ENCODE measurements at regions not wholly inside any gene's neighbourhood (a gene's known extent, or its start where the extent isn't known, plus 50 kb on each side); places are given as distances from the start of the nearest gene placed in this dataset.

DNA sequence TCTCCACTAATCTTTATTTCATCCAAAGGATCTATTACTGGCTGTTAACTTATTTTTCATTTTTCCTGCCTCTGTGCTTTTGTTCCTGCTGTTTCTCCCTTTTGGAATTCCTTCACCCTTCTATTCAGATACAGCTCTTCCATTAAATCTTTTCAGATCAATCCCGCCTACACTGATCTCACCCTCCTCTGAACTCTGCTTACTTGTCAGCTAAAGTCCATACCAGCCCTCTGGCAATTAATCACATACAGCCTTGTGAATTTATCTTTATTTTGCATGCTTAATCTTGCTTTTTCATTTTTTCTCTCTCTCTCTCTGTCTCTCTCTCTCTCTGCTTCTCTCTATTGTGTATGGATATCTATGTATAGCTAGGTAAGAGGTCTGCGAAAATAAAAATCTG, 100.8 kb upstream of the UMPS start:
- H3K27ac ChIP-seq (ENCODE audit: low read length) = no peak overlapping the region
- no peak overlapping the region for H3K4me3 ChIP-seq (ENCODE audit: low read depth in 2 of 2, low read length in 2 of 2)
- ChIA-PET POLR2A (no interaction called here), CTCF (no interaction called here)
- no TSS peak for BruUV-seq (replicated peaks)
- H3K36me3 ChIP-seq (ENCODE audit: control insufficient read depth, insufficient read depth, low read length) = no peaks in the 10 kb centered on the region
- H3K9me3 ChIP-seq (ENCODE audit: control insufficient read depth, insufficient read depth, low read depth, low read length) = no peaks in the 10 kb centered on the region
- intact Hi-C loops (cut with micrococcal nuclease; ENCODE audit: unreplicated experiment) (no loop called here), in situ Hi-C loops (cut with HindIII; ENCODE audit: low pct_unique_long_range_greater_than_20kb, low sequenced_read_pairs) (no loop called here)
- no peak for ATAC-seq
- no peak for DNase-seq (ENCODE audit: low read depth, low spot score)
- TF ChIP-seq POLR2AphosphoS5 (IDR thresholded peaks at IDR 0.05; ENCODE audit: low read depth, low read length) (no peak), TCF7L2 (IDR thresholded peaks at IDR 0.05; ENCODE audit: low read depth, low read length) (no peak), SIN3A (IDR thresholded peaks at IDR 0.05; ENCODE audit: borderline replicate concordance, insufficient read depth, low read depth, low read length) (no peak)
- TF ChIP-seq, protein P1, sequence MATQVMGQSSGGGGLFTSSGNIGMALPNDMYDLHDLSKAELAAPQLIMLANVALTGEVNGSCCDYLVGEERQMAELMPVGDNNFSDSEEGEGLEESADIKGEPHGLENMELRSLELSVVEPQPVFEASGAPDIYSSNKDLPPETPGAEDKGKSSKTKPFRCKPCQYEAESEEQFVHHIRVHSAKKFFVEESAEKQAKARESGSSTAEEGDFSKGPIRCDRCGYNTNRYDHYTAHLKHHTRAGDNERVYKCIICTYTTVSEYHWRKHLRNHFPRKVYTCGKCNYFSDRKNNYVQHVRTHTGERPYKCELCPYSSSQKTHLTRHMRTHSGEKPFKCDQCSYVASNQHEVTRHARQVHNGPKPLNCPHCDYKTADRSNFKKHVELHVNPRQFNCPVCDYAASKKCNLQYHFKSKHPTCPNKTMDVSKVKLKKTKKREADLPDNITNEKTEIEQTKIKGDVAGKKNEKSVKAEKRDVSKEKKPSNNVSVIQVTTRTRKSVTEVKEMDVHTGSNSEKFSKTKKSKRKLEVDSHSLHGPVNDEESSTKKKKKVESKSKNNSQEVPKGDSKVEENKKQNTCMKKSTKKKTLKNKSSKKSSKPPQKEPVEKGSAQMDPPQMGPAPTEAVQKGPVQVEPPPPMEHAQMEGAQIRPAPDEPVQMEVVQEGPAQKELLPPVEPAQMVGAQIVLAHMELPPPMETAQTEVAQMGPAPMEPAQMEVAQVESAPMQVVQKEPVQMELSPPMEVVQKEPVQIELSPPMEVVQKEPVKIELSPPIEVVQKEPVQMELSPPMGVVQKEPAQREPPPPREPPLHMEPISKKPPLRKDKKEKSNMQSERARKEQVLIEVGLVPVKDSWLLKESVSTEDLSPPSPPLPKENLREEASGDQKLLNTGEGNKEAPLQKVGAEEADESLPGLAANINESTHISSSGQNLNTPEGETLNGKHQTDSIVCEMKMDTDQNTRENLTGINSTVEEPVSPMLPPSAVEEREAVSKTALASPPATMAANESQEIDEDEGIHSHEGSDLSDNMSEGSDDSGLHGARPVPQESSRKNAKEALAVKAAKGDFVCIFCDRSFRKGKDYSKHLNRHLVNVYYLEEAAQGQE (IDR thresholded peaks at IDR 0.05; ENCODE audit: insufficient read depth in 1 of 2, low read depth in 2 of 2, low read length in 1 of 2) = no peak
- TF ChIP-seq, protein P2, sequence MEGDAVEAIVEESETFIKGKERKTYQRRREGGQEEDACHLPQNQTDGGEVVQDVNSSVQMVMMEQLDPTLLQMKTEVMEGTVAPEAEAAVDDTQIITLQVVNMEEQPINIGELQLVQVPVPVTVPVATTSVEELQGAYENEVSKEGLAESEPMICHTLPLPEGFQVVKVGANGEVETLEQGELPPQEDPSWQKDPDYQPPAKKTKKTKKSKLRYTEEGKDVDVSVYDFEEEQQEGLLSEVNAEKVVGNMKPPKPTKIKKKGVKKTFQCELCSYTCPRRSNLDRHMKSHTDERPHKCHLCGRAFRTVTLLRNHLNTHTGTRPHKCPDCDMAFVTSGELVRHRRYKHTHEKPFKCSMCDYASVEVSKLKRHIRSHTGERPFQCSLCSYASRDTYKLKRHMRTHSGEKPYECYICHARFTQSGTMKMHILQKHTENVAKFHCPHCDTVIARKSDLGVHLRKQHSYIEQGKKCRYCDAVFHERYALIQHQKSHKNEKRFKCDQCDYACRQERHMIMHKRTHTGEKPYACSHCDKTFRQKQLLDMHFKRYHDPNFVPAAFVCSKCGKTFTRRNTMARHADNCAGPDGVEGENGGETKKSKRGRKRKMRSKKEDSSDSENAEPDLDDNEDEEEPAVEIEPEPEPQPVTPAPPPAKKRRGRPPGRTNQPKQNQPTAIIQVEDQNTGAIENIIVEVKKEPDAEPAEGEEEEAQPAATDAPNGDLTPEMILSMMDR (IDR thresholded peaks at IDR 0.05) = no peak
- H3K27me3 ChIP-seq (ENCODE audit: control insufficient read depth, insufficient read depth, low read length) = peaks cover 16% of the 10 kb centered on the region
- H3K4me1 ChIP-seq (ENCODE audit: control insufficient read depth, insufficient read depth, low read length) = no peaks in the 10 kb centered on the region

DNA sequence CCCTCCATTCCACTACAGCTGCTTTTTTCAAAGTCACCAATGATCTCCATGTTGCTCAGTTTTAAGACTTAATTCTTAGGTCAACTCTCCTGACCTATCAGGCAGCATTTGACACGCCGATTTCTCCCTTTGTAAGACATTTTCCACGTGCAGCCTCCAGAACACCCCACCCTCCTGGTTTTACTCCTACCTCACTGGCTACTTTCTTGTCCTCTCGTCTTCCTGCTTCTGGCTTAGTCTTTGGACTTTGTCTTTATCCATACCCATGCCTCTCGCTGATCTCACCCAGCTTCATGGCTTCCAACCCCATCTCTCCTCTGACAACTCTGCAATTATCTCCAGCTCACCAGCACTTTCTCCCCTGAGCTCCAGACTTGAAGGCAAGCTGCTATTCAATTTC, 99.3 kb upstream of the UMPS start:
- in situ Hi-C loops (cut with HindIII; ENCODE audit: low pct_unique_long_range_greater_than_20kb, low sequenced_read_pairs) (no loop called here), intact Hi-C loops (cut with micrococcal nuclease; ENCODE audit: unreplicated experiment) (no loop called here)
- ATAC-seq (no peak), DNase-seq (ENCODE audit: low read depth, low spot score) (no peak)
- Histone ChIP-seq H3K27ac (ENCODE audit: low read length) (no peak overlapping the region), H3K9me3 (ENCODE audit: control insufficient read depth, insufficient read depth, low read depth, low read length) (no peaks in the 10 kb centered on the region), H3K27me3 (ENCODE audit: control insufficient read depth, insufficient read depth, low read length) (peaks cover 26% of the 10 kb centered on the region), H3K4me3 (ENCODE audit: low read depth in 2 of 2, low read length in 2 of 2) (no peak overlapping the region), H3K36me3 (ENCODE audit: control insufficient read depth, insufficient read depth, low read length) (no peaks in the 10 kb centered on the region), H3K4me1 (ENCODE audit: control insufficient read depth, insufficient read depth, low read length) (no peaks in the 10 kb centered on the region)
- TF ChIP-seq, protein P2 (IDR thresholded peaks at IDR 0.05) = no peak
- TF ChIP-seq POLR2AphosphoS5 (IDR thresholded peaks at IDR 0.05; ENCODE audit: low read depth, low read length) = no peak
- TF ChIP-seq, protein P1 (IDR thresholded peaks at IDR 0.05; ENCODE audit: insufficient read depth in 1 of 2, low read depth in 2 of 2, low read length in 1 of 2) = no peak
- no TSS peak for BruUV-seq (replicated peaks)
- ChIA-PET POLR2A (no interaction called here), CTCF (no interaction called here)
